Activated CD8-positive, alpha-beta T cell treated with anti-CD3 and anti-CD28 coated beads for 36 hours (primary cell): ENCODE measurements at regions not wholly inside any gene's neighbourhood (a gene's known extent, or its start where the extent isn't known, plus 50 kb on each side); places are given as distances from the start of the nearest gene placed in this dataset.

Experiments used
- ATAC-seq: fragments of 200-7000 bp; cut with Tn5 transposase; one replicate; pipeline ENCODE4 v1.10.0; 2021; ENCODE audit warnings: mild to moderate bottlenecking, moderate library complexity
- CTCF ChIA-PET: fragments of 350-600 bp; sonication (Branson Sonifier 250); formaldehyde crosslinking; loops from one replicate; lab custom pipeline; 2021; ENCODE audit warnings: antibody characterized with exemption; lab: Charles Lee
- POLR2A ChIA-PET: fragments of 350-600 bp; sonication (Branson Sonifier 250); formaldehyde crosslinking; loops from one replicate; lab custom pipeline; 2021; ENCODE audit warnings: antibody characterized with exemption; lab: Charles Lee
- DNase-seq: peaks from one replicate; pipeline ENCODE4 v3.0.0-alpha.2; 2020
- H3K27ac Mint-ChIP-seq: one replicate; pipeline ENCODE4 v1.8.0; 2021; ENCODE audit warnings: mild to moderate bottlenecking, mixed read lengths
- H3K27me3 Mint-ChIP-seq: one replicate; pipeline ENCODE4 v1.8.0; 2021; ENCODE audit warnings: mixed read lengths
- H3K36me3 Mint-ChIP-seq: one replicate; pipeline ENCODE4 v1.8.0; 2021; ENCODE audit warnings: low read depth, mixed read lengths
- H3K4me1 Mint-ChIP-seq: one replicate; pipeline ENCODE4 v1.8.0; 2021; ENCODE audit warnings: low read depth, mixed read lengths
- H3K4me3 Mint-ChIP-seq: one replicate; pipeline ENCODE4 v1.8.0; 2021; ENCODE audit warnings: mild to moderate bottlenecking, moderate library complexity, mixed read lengths
- H3K9me3 Mint-ChIP-seq: one replicate; pipeline ENCODE4 v1.8.0; 2021; ENCODE audit warnings: mixed read lengths
- intact Hi-C: fragments of 100-400 bp; cut with micrococcal nuclease; formaldehyde crosslinking; loops from one replicate; pipeline ENCODE4 v1.10.0; 2022
- TF ChIP-seq, protein P1 (sequence below): fragments of 200-600 bp; IDR thresholded peaks from one replicate; pipeline ENCODE4 v1.8.0; 2022; ENCODE audit warnings: antibody characterized with exemption, mild to moderate bottlenecking

DNA sequence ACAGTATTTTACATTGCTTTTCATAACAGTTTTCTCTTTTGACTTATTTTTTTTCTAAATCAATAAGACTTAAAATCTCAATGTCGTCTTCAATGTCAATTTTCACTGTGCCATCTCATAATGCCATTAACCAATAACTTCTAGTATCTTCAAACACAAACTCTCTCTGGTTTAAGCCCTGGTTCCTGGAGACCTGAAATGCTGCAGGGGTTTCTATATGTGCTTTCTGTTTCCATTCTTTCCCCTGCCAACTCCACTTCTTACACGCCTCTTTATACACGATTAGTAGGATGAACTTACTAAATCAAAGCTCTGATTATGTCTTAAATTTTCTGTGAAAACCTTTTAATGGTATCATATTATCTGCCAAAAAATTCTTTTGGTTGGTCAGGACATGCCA, 191.4 kb downstream of the AMY1C start:
- intact Hi-C loops: no loop called here
- ChIA-PET CTCF (no interaction called here), POLR2A (no interaction called here)
- H3K27ac Mint-ChIP-seq: no peak overlapping the region
- no peaks in the 10 kb centered on the region for H3K9me3 Mint-ChIP-seq
- no peak overlapping the region for H3K4me3 Mint-ChIP-seq
- no peaks in the 10 kb centered on the region for H3K27me3 Mint-ChIP-seq
- TF ChIP-seq, protein P1, sequence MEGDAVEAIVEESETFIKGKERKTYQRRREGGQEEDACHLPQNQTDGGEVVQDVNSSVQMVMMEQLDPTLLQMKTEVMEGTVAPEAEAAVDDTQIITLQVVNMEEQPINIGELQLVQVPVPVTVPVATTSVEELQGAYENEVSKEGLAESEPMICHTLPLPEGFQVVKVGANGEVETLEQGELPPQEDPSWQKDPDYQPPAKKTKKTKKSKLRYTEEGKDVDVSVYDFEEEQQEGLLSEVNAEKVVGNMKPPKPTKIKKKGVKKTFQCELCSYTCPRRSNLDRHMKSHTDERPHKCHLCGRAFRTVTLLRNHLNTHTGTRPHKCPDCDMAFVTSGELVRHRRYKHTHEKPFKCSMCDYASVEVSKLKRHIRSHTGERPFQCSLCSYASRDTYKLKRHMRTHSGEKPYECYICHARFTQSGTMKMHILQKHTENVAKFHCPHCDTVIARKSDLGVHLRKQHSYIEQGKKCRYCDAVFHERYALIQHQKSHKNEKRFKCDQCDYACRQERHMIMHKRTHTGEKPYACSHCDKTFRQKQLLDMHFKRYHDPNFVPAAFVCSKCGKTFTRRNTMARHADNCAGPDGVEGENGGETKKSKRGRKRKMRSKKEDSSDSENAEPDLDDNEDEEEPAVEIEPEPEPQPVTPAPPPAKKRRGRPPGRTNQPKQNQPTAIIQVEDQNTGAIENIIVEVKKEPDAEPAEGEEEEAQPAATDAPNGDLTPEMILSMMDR: no peak
- DNase-seq (no peak), ATAC-seq (no peak)
- H3K4me1 Mint-ChIP-seq: no peaks in the 10 kb centered on the region
- no peaks in the 10 kb centered on the region for H3K36me3 Mint-ChIP-seq

DNA sequence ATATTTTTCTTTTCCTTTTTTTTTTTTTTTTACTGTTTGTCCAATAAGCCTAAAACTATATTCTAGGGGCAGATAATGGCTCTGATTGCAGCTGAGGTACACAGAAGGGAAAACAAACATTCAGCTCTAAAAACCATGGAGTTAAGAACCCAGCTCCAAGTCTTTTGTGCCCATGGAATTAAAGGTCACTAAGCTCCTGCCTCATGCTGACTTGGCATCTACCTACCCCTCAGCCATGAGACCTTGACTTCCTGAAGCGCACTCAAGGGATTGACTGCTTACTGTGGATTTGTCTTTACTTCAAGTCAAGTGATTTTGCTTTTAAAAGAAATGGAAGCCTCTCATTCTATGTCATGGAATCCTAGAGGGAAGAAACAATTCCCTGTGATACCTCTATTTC, 192.3 kb downstream of the AMY1C start:
- no peaks in the 10 kb centered on the region for H3K4me1 Mint-ChIP-seq
- no peak for ATAC-seq
- DNase-seq: no peak
- H3K9me3 Mint-ChIP-seq: no peaks in the 10 kb centered on the region
- H3K27me3 Mint-ChIP-seq: no peaks in the 10 kb centered on the region
- H3K27ac Mint-ChIP-seq: no peak overlapping the region
- no peaks in the 10 kb centered on the region for H3K36me3 Mint-ChIP-seq
- ChIA-PET POLR2A (no interaction called here), CTCF (no interaction called here)
- no peak overlapping the region for H3K4me3 Mint-ChIP-seq
- intact Hi-C loops: no loop called here
- TF ChIP-seq, protein P1: no peak

DNA sequence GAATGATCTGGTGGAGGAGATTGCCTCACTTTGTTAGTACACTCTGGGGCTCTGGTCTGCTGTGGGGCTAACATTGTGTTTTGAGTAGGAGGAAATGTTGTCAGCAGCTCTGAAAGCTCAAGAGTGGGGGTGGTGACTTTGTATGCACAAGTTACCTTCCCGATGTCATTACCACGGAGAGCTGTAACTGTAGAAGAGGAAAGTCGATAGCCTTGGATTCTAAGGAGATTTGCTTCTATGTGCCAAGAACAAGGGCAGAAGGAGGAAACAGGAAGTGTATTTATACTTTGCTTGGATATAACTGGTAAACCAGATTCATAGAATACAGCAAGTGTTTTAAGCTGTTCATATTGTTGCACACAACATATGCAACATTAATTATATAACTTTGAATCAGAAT, 196.1 kb downstream of the AMY1C start:
- ChIA-PET POLR2A (no interaction called here), CTCF (no interaction called here)
- TF ChIP-seq, protein P1: no peak
- Mint-ChIP-seq H3K27ac (no peak overlapping the region), H3K36me3 (no peaks in the 10 kb centered on the region), H3K9me3 (no peaks in the 10 kb centered on the region), H3K4me3 (no peak overlapping the region), H3K4me1 (no peaks in the 10 kb centered on the region), H3K27me3 (no peaks in the 10 kb centered on the region)
- intact Hi-C loops: no loop called here
- ATAC-seq: no peak
- DNase-seq: no peak

DNA sequence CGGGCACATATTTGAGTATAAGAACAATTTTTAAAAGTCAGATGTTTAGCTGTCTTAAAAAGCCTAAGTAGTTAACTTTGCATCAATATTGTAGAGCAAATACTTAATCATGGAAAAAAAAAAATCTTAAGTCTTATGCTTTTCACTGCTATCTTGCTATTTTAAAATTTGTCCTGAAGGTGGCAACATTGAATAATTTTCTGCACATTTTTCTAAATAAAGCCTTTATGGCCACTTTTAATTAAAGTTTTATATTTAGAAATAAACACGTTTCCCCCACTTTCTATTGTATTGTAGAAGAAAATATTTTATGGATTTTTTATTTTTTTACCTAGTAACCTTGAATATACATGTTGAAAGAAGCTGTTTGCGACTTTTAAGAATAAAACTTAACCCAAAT, 198.8 kb downstream of the AMY1C start:
- DNase-seq (no peak), ATAC-seq (no peak)
- POLR2A ChIA-PET: no interaction called here
- Mint-ChIP-seq H3K27me3 (no peaks in the 10 kb centered on the region), H3K27ac (no peak overlapping the region), H3K4me3 (no peak overlapping the region), H3K4me1 (no peaks in the 10 kb centered on the region), H3K36me3 (no peaks in the 10 kb centered on the region), H3K9me3 (no peaks in the 10 kb centered on the region)
- CTCF ChIA-PET: no interaction called here
- TF ChIP-seq, protein P1: no peak
- intact Hi-C loops: no loop called here

DNA sequence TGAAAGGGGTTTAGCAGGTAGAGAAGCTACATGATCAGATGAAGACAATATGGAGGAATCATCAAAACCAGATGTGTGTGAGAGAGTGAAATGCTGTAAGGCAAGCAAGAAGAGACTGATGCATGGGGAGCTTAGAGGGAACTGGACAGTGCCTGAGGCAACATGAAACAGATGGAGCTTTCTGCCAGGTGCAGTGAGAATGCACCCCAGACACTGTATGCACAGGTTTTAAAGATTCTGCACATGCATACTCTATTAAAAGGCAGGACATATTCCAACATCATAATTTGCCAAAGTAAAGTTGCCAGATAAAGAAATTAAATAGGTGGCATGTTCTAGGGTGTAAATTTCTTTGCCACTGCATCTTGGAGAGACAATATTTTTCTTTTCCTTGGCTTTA, 200.1 kb downstream of the AMY1C start:
- Mint-ChIP-seq H3K4me1 (no peaks in the 10 kb centered on the region), H3K9me3 (no peaks in the 10 kb centered on the region), H3K36me3 (no peaks in the 10 kb centered on the region), H3K27me3 (no peaks in the 10 kb centered on the region), H3K27ac (no peak overlapping the region), H3K4me3 (no peak overlapping the region)
- ATAC-seq (no peak), DNase-seq (no peak)
- intact Hi-C loops: no loop called here
- CTCF ChIA-PET: no interaction called here
- TF ChIP-seq, protein P1: no peak
- POLR2A ChIA-PET: no interaction called here
